HG03558 (cell line): ENCODE measurements at regions not wholly inside any gene's neighbourhood (a gene's known extent, or its start where the extent isn't known, plus 50 kb on each side); places are given as distances from the start of the nearest gene placed in this dataset.
"Not testable (repeated sequence)": the region's sequence is repeated elsewhere in the genome, so short reads cannot be mapped to it uniquely, and the experiment has no call there.

ENCODE experiments used
- ATAC-seq: cut with Tn5 transposase; IDR thresholded peaks from one replicate; pipeline ENCODE4 v1.9.1; 2021; ENCODE audit warnings: moderate number of reproducible peaks; ENCODE audit not compliant: unreplicated experiment; ENCODE audit errors: extremely low read depth

GRCh38 chr18:51447351-51448342 is 250.2 kb upstream of the MEX3C start:
- no peak for ATAC-seq

GRCh38 chr18:51448949-51449348 is 251.5 kb upstream of the MEX3C start:
- ATAC-seq = no peak

GRCh38 chr18:51453594-51453993 is 256.1 kb upstream of the MEX3C start:
- no peak for ATAC-seq

- ATAC-seq = no peak
These were observed 261.4 kb upstream of the MEX3C start for GRCh38 chr18:51458861-51459260.

GRCh38 chr18:51461956-51462355 is 264.5 kb upstream of the MEX3C start:
- ATAC-seq = no peak

GRCh38 chr18:51463483-51464136 is 266.1 kb upstream of the MEX3C start:
- ATAC-seq = no peak

GRCh38 chr18:51478908-51479307 is 281.4 kb upstream of the MEX3C start:
- no peak for ATAC-seq

GRCh38 chr18:51479736-51480135 is 282.3 kb upstream of the MEX3C start:
- ATAC-seq = no peak

- no peak for ATAC-seq
These were observed 283.2 kb upstream of the MEX3C start for GRCh38 chr18:51480407-51481261.

GRCh38 chr18:51486735-51487366 is 289.4 kb upstream of the MEX3C start:
- no peak for ATAC-seq

- ATAC-seq = no peak
These were observed 292.9 kb upstream of the MEX3C start for GRCh38 chr18:51490417-51490816.

GRCh38 chr18:51490860-51491259 is 293.4 kb upstream of the MEX3C start:
- no peak for ATAC-seq

GRCh38 chr18:51491678-51492372 is 294.3 kb upstream of the MEX3C start:
- ATAC-seq = no peak

- ATAC-seq = no peak
These were observed 300.8 kb upstream of the MEX3C start for GRCh38 chr18:51498085-51498855.

- no peak for ATAC-seq
These were observed 305.9 kb upstream of the MEX3C start for GRCh38 chr18:51503351-51503750.

- no peak for ATAC-seq
These were observed 309.3 kb upstream of the MEX3C start for GRCh38 chr18:51506811-51507210.

GRCh38 chr18:51508410-51508809 is 310.9 kb upstream of the MEX3C start:
- ATAC-seq = not testable (repeated sequence)

GRCh38 chr18:51510020-51510419 is 312.5 kb upstream of the MEX3C start:
- no peak for ATAC-seq

- ATAC-seq = no peak
These were observed 316.0 kb upstream of the MEX3C start for GRCh38 chr18:51513517-51513916.
